ENCODE measurements at regions not wholly inside any gene's neighbourhood (a gene's known extent, or its start where the extent isn't known, plus 50 kb on each side); places are given as distances from the start of the nearest gene placed in this dataset.

GRCh38 chr9:129278391-129279237 is 100.6 kb upstream of the IER5L start:
- H3K4me3 ChIP-seq, result no peak overlapping the region
- H3K27me3 ChIP-seq, result no peaks in the 10 kb centered on the region
- DNase-seq, result no peak
- no peaks in the 10 kb centered on the region for H3K36me3 ChIP-seq
- H3K9me3 ChIP-seq, result no peaks in the 10 kb centered on the region

- Histone ChIP-seq H3K27me3 (no peaks in the 10 kb centered on the region), H3K36me3 (no peaks in the 10 kb centered on the region), H3K9me3 (no peaks in the 10 kb centered on the region), H3K4me3 (no peak overlapping the region)
- DNase-seq, result no peak
Measured at GRCh38 chr9:129276486-129277230, 98.6 kb upstream of the IER5L start.

GRCh38 chr9:129275626-129276247 is 97.7 kb upstream of the IER5L start:
- H3K27me3 ChIP-seq, result no peaks in the 10 kb centered on the region
- no peak for DNase-seq
- no peaks in the 10 kb centered on the region for H3K36me3 ChIP-seq
- no peaks in the 10 kb centered on the region for H3K9me3 ChIP-seq
- no peak overlapping the region for H3K4me3 ChIP-seq

GRCh38 chr9:129273941-129274684 is 96.1 kb upstream of the IER5L start:
- DNase-seq, result no peak
- no peaks in the 10 kb centered on the region for H3K36me3 ChIP-seq
- H3K27me3 ChIP-seq, result no peaks in the 10 kb centered on the region
- H3K4me3 ChIP-seq, result no peak overlapping the region
- H3K9me3 ChIP-seq, result no peaks in the 10 kb centered on the region

GRCh38 chr9:129273136-129273895 is 95.3 kb upstream of the IER5L start:
- no peaks in the 10 kb centered on the region for H3K27me3 ChIP-seq
- no peak for DNase-seq
- H3K9me3 ChIP-seq, result no peaks in the 10 kb centered on the region

GRCh38 chr9:129272348-129273025 is 94.4 kb upstream of the IER5L start:
- no peak overlapping the region for H3K4me3 ChIP-seq
- H3K36me3 ChIP-seq, result no peaks in the 10 kb centered on the region
- no peaks in the 10 kb centered on the region for H3K9me3 ChIP-seq
- no peak for DNase-seq
- no peaks in the 10 kb centered on the region for H3K27me3 ChIP-seq

More at GRCh38 chr9:129273136-129273895, 95.3 kb upstream of the IER5L start:
- no peak overlapping the region for H3K4me3 ChIP-seq
- no peaks in the 10 kb centered on the region for H3K36me3 ChIP-seq

- H3K9me3 ChIP-seq, result no peaks in the 10 kb centered on the region
- H3K4me3 ChIP-seq, result no peak overlapping the region
- no peaks in the 10 kb centered on the region for H3K36me3 ChIP-seq
- no peak for DNase-seq
- no peaks in the 10 kb centered on the region for H3K27me3 ChIP-seq
Measured at GRCh38 chr9:129270903-129271431, 92.9 kb upstream of the IER5L start.

GRCh38 chr9:129270205-129270604 is 92.1 kb upstream of the IER5L start:
- Histone ChIP-seq H3K36me3 (no peaks in the 10 kb centered on the region), H3K4me3 (no peak overlapping the region), H3K27me3 (no peaks in the 10 kb centered on the region), H3K9me3 (no peaks in the 10 kb centered on the region)
- no peak for DNase-seq

- H3K36me3 ChIP-seq, result no peaks in the 10 kb centered on the region
- H3K27me3 ChIP-seq, result no peaks in the 10 kb centered on the region
- no peaks in the 10 kb centered on the region for H3K9me3 ChIP-seq
- DNase-seq, result no peak
- H3K4me3 ChIP-seq, result no peak overlapping the region
Measured at GRCh38 chr9:129267141-129267540, 89.1 kb upstream of the IER5L start.

- Histone ChIP-seq H3K9me3 (no peaks in the 10 kb centered on the region), H3K36me3 (no peaks in the 10 kb centered on the region), H3K4me3 (no peak overlapping the region)
Measured at GRCh38 chr9:129266536-129266935, 88.5 kb upstream of the IER5L start.

GRCh38 chr9:129264388-129264787 is 86.3 kb upstream of the IER5L start:
- no peaks in the 10 kb centered on the region for H3K27me3 ChIP-seq
- DNase-seq, result no peak
- H3K36me3 ChIP-seq, result no peaks in the 10 kb centered on the region
- H3K9me3 ChIP-seq, result no peaks in the 10 kb centered on the region
- H3K4me3 ChIP-seq, result no peak overlapping the region

More at GRCh38 chr9:129266536-129266935, 88.5 kb upstream of the IER5L start:
- H3K27me3 ChIP-seq, result no peaks in the 10 kb centered on the region
- no peak for DNase-seq

- Histone ChIP-seq H3K4me3 (no peak overlapping the region), H3K9me3 (no peaks in the 10 kb centered on the region), H3K36me3 (no peaks in the 10 kb centered on the region), H3K27me3 (no peaks in the 10 kb centered on the region)
- no peak for DNase-seq
Measured at GRCh38 chr9:129263836-129264235, 85.8 kb upstream of the IER5L start.

GRCh38 chr9:129262261-129262660 is 84.2 kb upstream of the IER5L start:
- DNase-seq, result no peak
- Histone ChIP-seq H3K4me3 (no peak overlapping the region), H3K27me3 (no peaks in the 10 kb centered on the region), H3K36me3 (no peaks in the 10 kb centered on the region), H3K9me3 (no peaks in the 10 kb centered on the region)

GRCh38 chr9:129259375-129259774 is 81.3 kb upstream of the IER5L start:
- Histone ChIP-seq H3K9me3 (no peaks in the 10 kb centered on the region), H3K27me3 (no peaks in the 10 kb centered on the region), H3K36me3 (no peaks in the 10 kb centered on the region), H3K4me3 (no peak overlapping the region)
- DNase-seq, result no peak

- no peak for DNase-seq
- Histone ChIP-seq H3K27me3 (no peaks in the 10 kb centered on the region), H3K4me3 (peak overlapping the region; percentile 20; the same call in 1 of the 2 replicates), H3K36me3 (no peaks in the 10 kb centered on the region), H3K9me3 (no peaks in the 10 kb centered on the region)
Measured at GRCh38 chr9:129258823-129259301, 80.8 kb upstream of the IER5L start.
